Right lobe of liver (tissue), 6 donors: ENCODE measurements at regions not wholly inside any gene's neighbourhood (a gene's known extent, or its start where the extent isn't known, plus 50 kb on each side); places are given as distances from the start of the nearest gene placed in this dataset.

Experiments
- ATAC-seq, 4 donors: fragments of 200-7000 bp; cut with Tn5 transposase; one replicate each; pipeline ENCODE4 v1.9.1; 2020; ENCODE audit warnings: mild to moderate bottlenecking in 4 of 4, moderate library complexity in 4 of 4
- DNase-seq, 3 donors: peaks; one replicate each; pipeline ENCODE4 v3.0.0-alpha.2; 2020
- H3K27ac ChIP-seq, 3 donors: fragments of 200-600 bp; one replicate each; pipeline ENCODE4 v1.8.0; 2022
- H3K27me3 ChIP-seq, 2 donors: fragments of 200-600 bp; one replicate each; pipeline ENCODE4 v1.8.0; 2022
- H3K36me3 ChIP-seq, 4 donors: fragments of 200-600 bp; sonication (generic) in 1 of 4; one replicate each; pipeline versions ENCODE4 v1.5.1 to v1.8.0; 2017 to 2022; ENCODE audit warnings: control low read depth in 1 of 4
- H3K4me1 ChIP-seq, 4 donors: fragments of 200-600 bp; sonication (generic) in 1 of 4; one replicate each; pipeline versions ENCODE4 v1.5.1 to v1.8.0; 2017 to 2022; ENCODE audit warnings: control low read depth in 1 of 4
- H3K4me3 ChIP-seq, 3 donors: fragments of 200-600 bp; one replicate each; pipeline ENCODE4 v1.8.0; 2022
- H3K9me3 ChIP-seq, 4 donors: fragments of 200-600 bp; sonication (generic) in 1 of 4; one replicate each; pipeline versions ENCODE4 v1.5.1 to v1.8.0; 2017 to 2022; ENCODE audit warnings: control low read depth in 1 of 4
- POLR2A ChIP-seq: fragments of 450-650 bp; IDR thresholded peaks from one replicate; pipeline ENCODE4 v1.6.1; 2017; ENCODE audit warnings: antibody characterized with exemption, mild to moderate bottlenecking
- WGBS: methylation state at CpG from one replicate; pipeline ENCODE4 v1.1.6; 2018; ENCODE audit warnings: low coverage, low lambda C conversion rate; ENCODE audit not compliant: insufficient coverage; ENCODE audit errors: missing lambda C conversion rate; 5-methylcytosine and 5-hydroxymethylcytosine counted together
- intact Hi-C, 2 donors: fragments of 100-400 bp; cut with DNase I; formaldehyde crosslinking; loops; one replicate each; pipeline versions ENCODE4 v1.11.2 to v1.14.1; 2022
- TF ChIP-seq, protein P1 (sequence below), 4 donors: fragments of 200-600 bp in 3 of 4; fragments of 450-650 bp in 1 of 4; IDR thresholded peaks; one replicate each; pipeline versions ENCODE4 v1.5.1 to v1.8.0; 2016 to 2022; ENCODE audit warnings: antibody characterized with exemption in 4 of 4, mild to moderate bottlenecking in 2 of 4
- donor health status: DM: no; HTN: yes; CAD: no.
- donor health status: DM: no; HTN: no; CAD: no.
- donor health status: DM: no; HTN: no; CAD: no.
- donor health status: DM: no; HTN: yes; CAD: no.
- donor health status: DM: no; HTN: yes; CAD: no.

GRCh38 chr7:42674541-42674940 is 237.3 kb downstream of the C7orf25 start:
- ATAC-seq (no peak), DNase-seq (no peak)
- intact Hi-C loops, result no loop called here
- Histone ChIP-seq H3K4me1 (no peaks in the 10 kb centered on the region), H3K36me3 (no peaks in the 10 kb centered on the region), H3K27ac (no peak overlapping the region), H3K4me3 (no peak overlapping the region), H3K9me3 (no peaks in the 10 kb centered on the region), H3K27me3 (no peaks in the 10 kb centered on the region)
- TF ChIP-seq, protein P1, sequence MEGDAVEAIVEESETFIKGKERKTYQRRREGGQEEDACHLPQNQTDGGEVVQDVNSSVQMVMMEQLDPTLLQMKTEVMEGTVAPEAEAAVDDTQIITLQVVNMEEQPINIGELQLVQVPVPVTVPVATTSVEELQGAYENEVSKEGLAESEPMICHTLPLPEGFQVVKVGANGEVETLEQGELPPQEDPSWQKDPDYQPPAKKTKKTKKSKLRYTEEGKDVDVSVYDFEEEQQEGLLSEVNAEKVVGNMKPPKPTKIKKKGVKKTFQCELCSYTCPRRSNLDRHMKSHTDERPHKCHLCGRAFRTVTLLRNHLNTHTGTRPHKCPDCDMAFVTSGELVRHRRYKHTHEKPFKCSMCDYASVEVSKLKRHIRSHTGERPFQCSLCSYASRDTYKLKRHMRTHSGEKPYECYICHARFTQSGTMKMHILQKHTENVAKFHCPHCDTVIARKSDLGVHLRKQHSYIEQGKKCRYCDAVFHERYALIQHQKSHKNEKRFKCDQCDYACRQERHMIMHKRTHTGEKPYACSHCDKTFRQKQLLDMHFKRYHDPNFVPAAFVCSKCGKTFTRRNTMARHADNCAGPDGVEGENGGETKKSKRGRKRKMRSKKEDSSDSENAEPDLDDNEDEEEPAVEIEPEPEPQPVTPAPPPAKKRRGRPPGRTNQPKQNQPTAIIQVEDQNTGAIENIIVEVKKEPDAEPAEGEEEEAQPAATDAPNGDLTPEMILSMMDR (IDR thresholded peaks at IDR 0.05), result no peak
- no peak for TF ChIP-seq POLR2A

DNA sequence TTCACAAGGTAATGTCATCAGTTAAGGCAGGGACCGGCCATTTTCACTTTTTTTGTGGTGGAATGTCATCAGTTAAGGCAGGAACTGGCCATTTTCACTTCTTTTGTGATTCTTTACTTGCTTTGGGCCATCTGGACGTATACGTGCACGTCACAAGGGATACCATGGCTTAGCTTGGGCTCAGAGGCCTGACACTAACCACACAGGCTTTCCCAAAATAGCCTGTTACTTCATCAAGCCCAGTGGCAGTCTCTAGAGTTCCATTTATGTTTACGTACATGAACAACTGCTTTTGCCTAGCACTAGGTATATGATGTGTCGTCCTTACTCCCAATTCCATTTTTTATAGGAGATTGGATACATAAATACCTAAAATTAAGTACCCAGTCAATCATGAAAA is 237.9 kb downstream of the C7orf25 start:
- Histone ChIP-seq H3K4me3 (no peak overlapping the region), H3K9me3 (no peaks in the 10 kb centered on the region), H3K27me3 (no peaks in the 10 kb centered on the region), H3K27ac (no peak overlapping the region), H3K4me1 (no peaks in the 10 kb centered on the region), H3K36me3 (no peaks in the 10 kb centered on the region)
- 45% methylated on average over 6 of the region's 6 CpGs for WGBS
- intact Hi-C loops, result no loop called here
- ATAC-seq (no peak), DNase-seq (no peak)
- no peak for TF ChIP-seq POLR2A
- TF ChIP-seq, protein P1 (IDR thresholded peaks at IDR 0.05), result no peak

GRCh38 chr7:42672339-42672999 is 239.4 kb downstream of the C7orf25 start:
- 27% methylated on average over 2 of the region's 2 CpGs for WGBS
- intact Hi-C loops, result no loop called here
- ATAC-seq, result no peak
- H3K27me3 ChIP-seq, result no peaks in the 10 kb centered on the region
- H3K27ac ChIP-seq, result no peak overlapping the region
- no peak for TF ChIP-seq POLR2A
- TF ChIP-seq, protein P1 (IDR thresholded peaks at IDR 0.05), result no peak
- DNase-seq, result no peak
- no peaks in the 10 kb centered on the region for H3K36me3 ChIP-seq
- H3K4me3 ChIP-seq, result no peak overlapping the region
- no peaks in the 10 kb centered on the region for H3K9me3 ChIP-seq
- H3K4me1 ChIP-seq, result no peaks in the 10 kb centered on the region

DNA sequence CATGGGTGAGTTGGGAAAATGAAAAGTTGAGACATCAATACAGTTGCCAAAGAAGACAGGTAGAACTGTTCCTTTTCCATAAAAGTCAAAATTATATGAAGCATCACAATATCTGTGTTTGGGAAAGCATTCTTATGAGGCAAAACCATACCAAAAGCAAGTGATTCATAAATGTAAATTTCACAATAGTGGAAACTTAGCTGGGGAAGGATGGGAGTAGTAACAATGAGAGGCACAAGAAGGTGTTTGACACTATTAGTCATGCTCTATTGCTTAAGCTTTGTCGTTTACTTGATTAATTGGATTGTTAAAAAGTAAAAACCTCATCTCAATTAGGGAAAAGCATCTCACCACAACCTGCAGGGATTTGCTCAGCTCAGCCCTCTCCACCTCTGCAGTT is 240.2 kb downstream of the C7orf25 start:
- Histone ChIP-seq H3K4me3 (no peak overlapping the region), H3K27ac (no peak overlapping the region), H3K36me3 (no peaks in the 10 kb centered on the region), H3K27me3 (no peaks in the 10 kb centered on the region), H3K9me3 (no peaks in the 10 kb centered on the region), H3K4me1 (no peaks in the 10 kb centered on the region)
- DNase-seq (no peak), ATAC-seq (no peak)
- intact Hi-C loops, result no loop called here
- WGBS, result 10% methylated on average over 1 of the region's 1 CpG
- TF ChIP-seq POLR2A, result no peak
- TF ChIP-seq, protein P1 (IDR thresholded peaks at IDR 0.05), result no peak

GRCh38 chr7:42666994-42667393 is 244.9 kb downstream of the C7orf25 start:
- Histone ChIP-seq H3K9me3 (no peaks in the 10 kb centered on the region), H3K36me3 (no peaks in the 10 kb centered on the region), H3K4me3 (no peak overlapping the region), H3K4me1 (no peaks in the 10 kb centered on the region), H3K27me3 (no peaks in the 10 kb centered on the region), H3K27ac (no peak overlapping the region)
- DNase-seq (no peak), ATAC-seq (no peak)
- 28% methylated on average over 3 of the region's 3 CpGs for WGBS
- TF ChIP-seq POLR2A, result no peak
- TF ChIP-seq, protein P1 (IDR thresholded peaks at IDR 0.05), result no peak
- intact Hi-C loops, result no loop called here
